ENCODE measurements at regions not wholly inside any gene's neighbourhood (a gene's known extent, or its start where the extent isn't known, plus 50 kb on each side); places are given as distances from the start of the nearest gene placed in this dataset.
A peak's percentile ranks its signal among the peaks of the same experiment; 100 is the strongest.

DNA sequence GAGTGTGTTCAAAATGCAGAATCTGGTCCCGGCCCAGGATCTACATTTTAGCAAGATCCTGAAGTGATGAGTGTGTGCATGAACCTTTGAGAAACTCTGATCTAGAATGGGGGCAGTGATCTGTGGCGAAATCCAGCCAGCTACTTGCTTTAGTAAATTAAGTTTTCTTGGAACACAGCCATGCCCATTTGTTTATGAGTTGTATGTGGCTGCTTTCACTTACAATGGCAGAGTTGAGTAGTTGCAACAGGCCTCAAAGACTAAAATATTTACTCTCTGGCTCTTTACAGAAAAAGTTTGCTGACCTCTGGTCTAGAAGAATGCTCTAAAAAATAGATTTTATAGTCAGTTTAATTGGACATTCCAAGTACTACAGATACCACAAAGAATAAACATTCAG, 588.3 kb downstream of the BNC2 start:
- no peak overlapping the region for H3K4me3 ChIP-seq (ENCODE audit: insufficient read depth in 1 of 2, low read depth in 1 of 2, low read length in 2 of 2)
- peaks cover 3% of the 10 kb centered on the region for H3K4me1 ChIP-seq (ENCODE audit: control insufficient read depth, insufficient read depth, low read depth, low read length)
- no peak overlapping the region for H2AK5ac ChIP-seq (ENCODE audit: low read length, severe bottlenecking)
- H4K91ac ChIP-seq (ENCODE audit: low read length): no peak overlapping the region
- no peak overlapping the region for H4K8ac ChIP-seq (ENCODE audit: low read length)
- H2BK15ac ChIP-seq (ENCODE audit: low read depth, poor library complexity, severe bottlenecking): no peak overlapping the region
- H2BK12ac ChIP-seq (ENCODE audit: low read length in 2 of 2): peak overlapping the region in 1 of 2 experiments; percentile 19
- DNase-seq: peak; percentile 63
- H2BK120ac ChIP-seq (ENCODE audit: low read depth, low read length): no peak overlapping the region
- no peak overlapping the region for H2BK5ac ChIP-seq (ENCODE audit: low read depth, low read length, poor library complexity, severe bottlenecking)
- H3K27ac ChIP-seq (ENCODE audit: low read length, poor library complexity, severe bottlenecking): no peak overlapping the region
- H3K9ac ChIP-seq (ENCODE audit: low read length): no peak overlapping the region
- H3K9me3 ChIP-seq (ENCODE audit: control insufficient read depth, low read length): no peaks in the 10 kb centered on the region
- no peak overlapping the region for H3K18ac ChIP-seq (ENCODE audit: low read depth in 1 of 2, low read length in 2 of 2)
- WGBS: 63% methylated on average over 2 of the region's 2 CpGs
- no peak overlapping the region for H2AFZ ChIP-seq (ENCODE audit: low read depth, low read length)
- H3K4ac ChIP-seq (ENCODE audit: low read depth in 1 of 2, low read length in 2 of 2): no peak overlapping the region
- H3K4me2 ChIP-seq (ENCODE audit: low read length, poor library complexity, severe bottlenecking): no peak overlapping the region
- no peak overlapping the region for H3K23ac ChIP-seq (ENCODE audit: low read length in 2 of 2)
- H3K79me1 ChIP-seq (replicated peaks; ENCODE audit: low read length, poor library complexity, severe bottlenecking): no peaks in the 10 kb centered on the region
- H3K14ac ChIP-seq (ENCODE audit: low read length in 2 of 2): no peak overlapping the region
- no peaks in the 10 kb centered on the region for H3K36me3 ChIP-seq (ENCODE audit: control insufficient read depth in 1 of 2, insufficient read depth in 2 of 2, low read depth in 1 of 2, low read length in 2 of 2)
- H3K27me3 ChIP-seq (ENCODE audit: control insufficient read depth in 1 of 2, insufficient read depth in 1 of 2, low read length in 2 of 2): no peaks in the 10 kb centered on the region

DNA sequence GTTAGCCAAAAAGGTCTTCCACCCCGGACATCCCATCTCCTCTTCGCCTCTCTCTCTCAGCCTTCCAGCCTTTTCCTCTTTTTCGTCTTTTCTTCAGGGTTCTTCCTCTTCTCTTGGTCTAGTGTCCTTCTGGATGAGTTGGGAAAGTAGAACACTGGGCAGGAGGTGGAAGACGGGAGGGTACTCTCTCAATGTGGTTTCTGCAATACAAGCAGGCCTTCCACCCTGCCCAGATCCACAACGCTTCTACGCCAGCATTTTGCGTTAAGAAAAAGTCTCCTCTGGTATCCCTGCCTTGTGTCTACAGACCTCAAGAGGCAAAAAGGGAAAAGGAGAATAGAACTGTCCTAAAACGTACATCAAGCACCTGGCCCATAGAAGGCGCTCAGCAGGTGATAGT, 587.8 kb downstream of the BNC2 start:
- H4K8ac ChIP-seq (ENCODE audit: low read length): no peak overlapping the region
- H3K36me3 ChIP-seq (ENCODE audit: control insufficient read depth in 1 of 2, insufficient read depth in 2 of 2, low read depth in 1 of 2, low read length in 2 of 2): no peaks in the 10 kb centered on the region
- 93% methylated on average over 7 of the region's 9 CpGs for WGBS
- H4K91ac ChIP-seq (ENCODE audit: low read length): no peak overlapping the region
- H2BK5ac ChIP-seq (ENCODE audit: low read depth, low read length, poor library complexity, severe bottlenecking): no peak overlapping the region
- no peak overlapping the region for H3K4me3 ChIP-seq (ENCODE audit: insufficient read depth in 1 of 2, low read depth in 1 of 2, low read length in 2 of 2)
- H2AFZ ChIP-seq (ENCODE audit: low read depth, low read length): no peak overlapping the region
- no peaks in the 10 kb centered on the region for H3K27me3 ChIP-seq (ENCODE audit: control insufficient read depth in 1 of 2, insufficient read depth in 1 of 2, low read length in 2 of 2)
- no peaks in the 10 kb centered on the region for H3K9me3 ChIP-seq (ENCODE audit: control insufficient read depth, low read length)
- H2BK12ac ChIP-seq (ENCODE audit: low read length in 2 of 2): no peak overlapping the region
- H3K23ac ChIP-seq (ENCODE audit: low read length in 2 of 2): no peak overlapping the region
- no peak overlapping the region for H3K27ac ChIP-seq (ENCODE audit: low read length, poor library complexity, severe bottlenecking)
- no peak overlapping the region for H2BK120ac ChIP-seq (ENCODE audit: low read depth, low read length)
- H3K4me1 ChIP-seq (ENCODE audit: control insufficient read depth, insufficient read depth, low read depth, low read length): peaks cover 3% of the 10 kb centered on the region
- no peak overlapping the region for H2AK5ac ChIP-seq (ENCODE audit: low read length, severe bottlenecking)
- H3K14ac ChIP-seq (ENCODE audit: low read length in 2 of 2): no peak overlapping the region
- no peak overlapping the region for H3K4me2 ChIP-seq (ENCODE audit: low read length, poor library complexity, severe bottlenecking)
- H3K18ac ChIP-seq (ENCODE audit: low read depth in 1 of 2, low read length in 2 of 2): peak overlapping the region in 1 of 2 experiments; percentile 5
- no peak for DNase-seq
- no peak overlapping the region for H3K9ac ChIP-seq (ENCODE audit: low read length)
- no peaks in the 10 kb centered on the region for H3K79me1 ChIP-seq (replicated peaks; ENCODE audit: low read length, poor library complexity, severe bottlenecking)
- no peak overlapping the region for H2BK15ac ChIP-seq (ENCODE audit: low read depth, poor library complexity, severe bottlenecking)
- H3K4ac ChIP-seq (ENCODE audit: low read depth in 1 of 2, low read length in 2 of 2): no peak overlapping the region

DNA sequence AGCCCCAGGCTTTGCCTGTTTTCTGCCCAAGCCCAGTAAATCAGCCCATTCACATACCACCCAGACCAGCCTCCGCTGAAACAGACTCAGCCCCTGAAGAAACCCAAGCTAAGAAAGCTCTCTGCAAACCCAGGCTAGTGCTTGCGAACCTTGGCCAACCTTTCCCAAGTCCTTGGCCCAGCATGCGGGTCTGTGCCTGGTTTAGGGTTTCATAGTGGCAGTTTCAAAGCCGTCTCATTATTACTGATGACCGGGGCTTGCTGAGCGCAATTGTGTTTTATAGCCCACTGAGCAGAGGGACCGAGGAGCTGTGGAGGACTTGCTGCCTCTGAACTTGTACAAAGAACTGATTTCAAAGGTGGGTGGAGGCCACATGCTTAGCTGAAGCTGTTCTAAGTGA, 584.3 kb downstream of the BNC2 start:
- H2BK5ac ChIP-seq (ENCODE audit: low read depth, low read length, poor library complexity, severe bottlenecking): no peak overlapping the region
- H3K4me3 ChIP-seq (ENCODE audit: insufficient read depth in 1 of 2, low read depth in 1 of 2, low read length in 2 of 2): no peak overlapping the region
- no peak overlapping the region for H2BK15ac ChIP-seq (ENCODE audit: low read depth, poor library complexity, severe bottlenecking)
- no peak overlapping the region for H3K18ac ChIP-seq (ENCODE audit: low read depth in 1 of 2, low read length in 2 of 2)
- no peak overlapping the region for H3K23ac ChIP-seq (ENCODE audit: low read length in 2 of 2)
- no peak overlapping the region for H2BK12ac ChIP-seq (ENCODE audit: low read length in 2 of 2)
- no peak overlapping the region for H4K91ac ChIP-seq (ENCODE audit: low read length)
- H3K36me3 ChIP-seq (ENCODE audit: control insufficient read depth in 1 of 2, insufficient read depth in 2 of 2, low read depth in 1 of 2, low read length in 2 of 2): no peaks in the 10 kb centered on the region
- no peak overlapping the region for H2AK5ac ChIP-seq (ENCODE audit: low read length, severe bottlenecking)
- H3K4me2 ChIP-seq (ENCODE audit: low read length, poor library complexity, severe bottlenecking): no peak overlapping the region
- H3K27ac ChIP-seq (ENCODE audit: low read length, poor library complexity, severe bottlenecking): no peak overlapping the region
- no peaks in the 10 kb centered on the region for H3K79me1 ChIP-seq (replicated peaks; ENCODE audit: low read length, poor library complexity, severe bottlenecking)
- 84% methylated on average over 7 of the region's 7 CpGs for WGBS
- H3K4me1 ChIP-seq (ENCODE audit: control insufficient read depth, insufficient read depth, low read depth, low read length): peaks cover 3% of the 10 kb centered on the region
- no peak overlapping the region for H3K14ac ChIP-seq (ENCODE audit: low read length in 2 of 2)
- no peaks in the 10 kb centered on the region for H3K27me3 ChIP-seq (ENCODE audit: control insufficient read depth in 1 of 2, insufficient read depth in 1 of 2, low read length in 2 of 2)
- H3K4ac ChIP-seq (ENCODE audit: low read depth in 1 of 2, low read length in 2 of 2): no peak overlapping the region
- H4K8ac ChIP-seq (ENCODE audit: low read length): no peak overlapping the region
- no peak overlapping the region for H3K9ac ChIP-seq (ENCODE audit: low read length)
- no peak overlapping the region for H2BK120ac ChIP-seq (ENCODE audit: low read depth, low read length)
- no peaks in the 10 kb centered on the region for H3K9me3 ChIP-seq (ENCODE audit: control insufficient read depth, low read length)
- DNase-seq: no peak
- no peak overlapping the region for H2AFZ ChIP-seq (ENCODE audit: low read depth, low read length)

DNA sequence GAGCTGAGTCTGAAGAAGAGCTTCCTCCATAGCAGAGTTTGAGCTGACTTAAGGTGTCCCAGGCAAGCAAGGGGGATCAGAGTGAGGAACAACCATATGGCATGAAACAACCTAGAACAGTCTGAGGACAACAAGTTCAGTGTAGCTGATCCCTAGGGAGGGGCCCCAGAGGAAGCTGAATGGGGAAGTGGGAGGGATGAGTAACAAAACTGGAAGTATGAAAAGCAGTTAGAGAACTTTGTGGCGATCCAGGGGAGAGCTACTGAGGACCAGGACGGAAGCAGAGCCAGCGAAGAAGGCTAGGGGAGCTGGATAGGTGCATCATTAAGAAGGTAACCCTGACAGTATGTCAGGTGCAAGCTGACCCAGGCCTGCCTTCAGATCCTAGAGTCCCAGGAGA, 580.8 kb downstream of the BNC2 start:
- 87% methylated on average over 3 of the region's 3 CpGs for whole genome bisulfite sequencing
- Histone ChIP-seq H3K4me3 (ENCODE audit: insufficient read depth in 1 of 2, low read depth in 1 of 2, low read length in 2 of 2) (no peak overlapping the region), H3K4me1 (ENCODE audit: control insufficient read depth, insufficient read depth, low read depth, low read length) (peaks cover 3% of the 10 kb centered on the region), H3K27me3 (ENCODE audit: control insufficient read depth in 1 of 2, insufficient read depth in 1 of 2, low read length in 2 of 2) (no peaks in the 10 kb centered on the region), H2BK12ac (ENCODE audit: low read length in 2 of 2) (no peak overlapping the region), H3K23ac (ENCODE audit: low read length in 2 of 2) (no peak overlapping the region), H3K27ac (ENCODE audit: low read length, poor library complexity, severe bottlenecking) (no peak overlapping the region), H2AFZ (ENCODE audit: low read depth, low read length) (no peak overlapping the region), H3K4ac (ENCODE audit: low read depth in 1 of 2, low read length in 2 of 2) (no peak overlapping the region), H4K91ac (ENCODE audit: low read length) (no peak overlapping the region), H3K9me3 (ENCODE audit: control insufficient read depth, low read length) (no peaks in the 10 kb centered on the region), H3K4me2 (ENCODE audit: low read length, poor library complexity, severe bottlenecking) (no peak overlapping the region), H2AK5ac (ENCODE audit: low read length, severe bottlenecking) (no peak overlapping the region), H2BK5ac (ENCODE audit: low read depth, low read length, poor library complexity, severe bottlenecking) (no peak overlapping the region), H3K9ac (ENCODE audit: low read length) (no peak overlapping the region), H3K14ac (ENCODE audit: low read length in 2 of 2) (no peak overlapping the region), H2BK120ac (ENCODE audit: low read depth, low read length) (no peak overlapping the region), H2BK15ac (ENCODE audit: low read depth, poor library complexity, severe bottlenecking) (no peak overlapping the region), H4K8ac (ENCODE audit: low read length) (no peak overlapping the region), H3K36me3 (ENCODE audit: control insufficient read depth in 1 of 2, insufficient read depth in 2 of 2, low read depth in 1 of 2, low read length in 2 of 2) (no peaks in the 10 kb centered on the region), H3K79me1 (replicated peaks; ENCODE audit: low read length, poor library complexity, severe bottlenecking) (no peaks in the 10 kb centered on the region), H3K18ac (ENCODE audit: low read depth in 1 of 2, low read length in 2 of 2) (peak overlapping the region in 1 of 2 experiments; percentile 26)
- DNase-seq: no peak
